NCI-H446 treated with DMSO at 0.1 percent for 48 hours (cell line): ENCODE measurements at regions not wholly inside any gene's neighbourhood (a gene's known extent, or its start where the extent isn't known, plus 50 kb on each side); places are given as distances from the start of the nearest gene placed in this dataset.
A peak's percentile ranks its signal among the peaks of the same experiment; 100 is the strongest.
"Not testable (repeated sequence)": the region's sequence is repeated elsewhere in the genome, so short reads cannot be mapped to it uniquely, and the experiment has no call there.

Source experiments
- DNase-seq: peaks from one replicate; lab custom pipeline; 2025; lab: John Stamatoyannopoulos, UW

DNA sequence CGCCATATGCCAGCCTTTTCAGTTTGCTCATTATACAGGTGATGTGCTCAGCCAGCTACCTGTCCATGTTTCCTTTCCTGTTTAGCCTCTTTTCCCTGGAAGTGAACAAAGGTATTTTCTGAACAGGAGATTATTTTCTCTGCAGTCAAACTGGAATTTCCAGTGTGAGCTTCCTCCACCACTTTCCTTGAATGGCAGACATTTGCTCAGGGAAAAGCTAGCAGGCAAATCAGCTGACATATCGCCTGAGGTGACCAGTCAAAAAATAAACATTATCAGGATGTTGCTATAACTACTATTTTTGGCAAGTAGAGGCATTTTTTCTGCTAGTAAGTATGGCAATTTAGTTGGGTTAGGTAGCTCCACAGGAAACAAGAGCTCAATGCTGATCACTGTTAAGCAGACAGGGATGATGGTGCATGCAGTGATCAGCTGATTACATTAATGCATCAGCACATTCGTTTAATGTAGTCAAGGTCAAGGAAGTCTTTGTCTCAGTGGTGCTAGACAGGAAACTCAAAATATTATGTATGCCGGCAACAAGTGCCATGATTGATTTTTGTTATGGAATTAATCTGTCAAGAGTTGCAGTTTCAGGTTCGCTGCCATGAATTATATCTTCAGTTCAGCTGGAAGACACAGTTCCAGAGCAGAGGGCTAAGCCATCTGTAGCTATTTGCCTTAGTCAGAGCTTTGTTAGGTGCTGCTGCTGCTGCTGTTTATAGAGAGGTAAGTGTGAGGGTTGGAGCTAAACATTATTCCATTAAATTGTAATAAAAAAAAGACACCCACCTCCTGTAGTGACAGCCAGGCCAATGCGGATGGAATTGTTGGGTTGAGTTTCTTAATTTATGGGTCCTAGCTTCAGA lies 179.7 kb upstream of the ST6GALNAC5 start:
- no peak for DNase-seq

DNA sequence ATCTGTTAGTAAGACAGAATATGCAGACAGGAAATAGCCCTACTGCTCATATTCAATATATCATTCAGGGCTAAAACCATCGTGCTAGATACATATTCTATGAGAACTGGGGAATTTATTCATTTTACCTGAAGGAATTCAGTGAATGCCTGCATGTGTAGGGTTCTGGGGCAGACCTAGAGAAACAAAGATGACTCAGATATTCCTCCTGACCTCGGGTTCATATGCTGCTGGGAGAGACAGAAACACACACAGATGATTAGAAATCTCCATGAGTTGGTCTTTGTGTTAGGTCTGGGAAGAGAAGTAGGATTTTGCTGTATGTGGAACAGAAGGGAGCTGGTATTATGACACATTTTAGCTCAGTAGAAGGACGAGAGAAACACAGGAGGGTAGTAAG lies 176.5 kb upstream of the ST6GALNAC5 start:
- no peak for DNase-seq

DNA sequence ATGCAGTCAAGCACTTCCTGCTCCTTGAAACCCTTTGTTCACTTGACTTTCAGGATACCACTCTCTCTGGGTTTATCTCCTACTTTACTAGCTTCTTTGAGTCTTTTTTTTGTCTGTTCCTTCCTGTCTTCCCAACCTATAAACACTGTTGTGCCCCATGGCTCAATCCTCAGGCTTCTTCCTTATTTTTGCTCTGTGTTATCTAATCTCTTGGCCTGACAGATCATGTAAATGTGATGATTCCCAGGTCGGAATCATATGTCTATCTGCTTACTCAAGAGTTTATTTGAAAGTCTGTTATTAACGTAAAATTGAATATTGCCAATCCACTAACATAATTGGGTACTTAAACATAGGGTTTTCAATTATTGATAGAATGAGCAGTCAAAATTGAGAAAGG lies 171.7 kb upstream of the ST6GALNAC5 start:
- no peak for DNase-seq

DNA sequence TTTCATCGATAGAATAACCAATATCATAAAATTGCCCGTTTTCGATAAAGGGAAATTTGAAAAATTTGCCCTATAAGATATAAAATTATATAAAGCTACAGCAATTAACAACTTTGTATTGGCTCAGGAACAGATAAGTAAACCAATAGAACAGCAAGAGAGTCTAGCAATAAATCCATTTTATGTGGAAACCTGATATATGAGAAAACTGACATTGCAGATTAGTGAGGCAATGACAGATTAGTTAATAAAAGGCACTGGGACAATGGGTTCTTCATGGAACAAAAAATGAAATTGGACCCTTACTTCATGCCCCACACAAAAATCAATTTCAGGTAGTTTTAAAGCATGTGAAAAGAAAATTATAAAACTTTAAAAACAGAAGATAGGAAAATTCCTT lies 169.9 kb upstream of the ST6GALNAC5 start:
- no peak for DNase-seq

DNA sequence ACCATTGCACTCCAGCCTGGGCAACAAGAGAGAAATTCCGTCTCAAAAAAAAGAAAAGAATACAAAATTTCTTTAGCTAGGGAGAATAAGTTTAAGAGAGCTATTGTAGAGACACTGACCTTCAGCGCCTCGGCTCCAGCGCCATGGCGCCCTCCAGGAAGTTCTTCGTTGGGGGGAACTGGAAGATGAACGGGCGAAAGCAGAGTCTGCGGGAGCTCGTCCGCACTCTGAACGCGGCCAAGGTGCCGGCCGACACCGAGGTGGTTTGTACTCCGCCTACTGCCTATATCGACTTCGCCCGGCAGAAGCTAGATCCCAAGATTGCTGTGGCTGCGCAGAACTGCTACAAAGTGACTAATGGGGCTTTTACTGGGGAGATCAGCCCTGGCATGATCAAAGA lies 167.6 kb upstream of the ST6GALNAC5 start:
- not testable (repeated sequence) for DNase-seq

DNA sequence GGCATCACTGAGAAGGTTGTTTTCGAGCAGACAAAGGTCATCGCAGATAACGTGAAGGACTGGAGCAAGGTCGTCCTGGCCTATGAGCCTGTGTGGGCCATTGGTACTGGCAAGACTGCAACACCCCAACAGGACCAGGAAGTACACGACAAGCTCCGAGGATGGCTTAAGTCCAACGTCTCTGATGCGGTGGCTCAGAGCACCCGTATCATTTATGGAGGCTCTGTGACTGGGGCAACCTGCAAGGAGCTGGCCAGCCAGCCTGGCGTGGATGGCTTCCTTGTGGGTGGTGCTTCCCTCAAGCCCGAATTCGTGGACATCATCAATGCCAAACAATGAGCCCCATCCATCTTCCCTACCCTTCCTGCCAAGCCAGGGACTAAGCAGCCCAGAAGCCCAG lies 167.1 kb upstream of the ST6GALNAC5 start:
- DNase-seq, result not testable (repeated sequence)

DNA sequence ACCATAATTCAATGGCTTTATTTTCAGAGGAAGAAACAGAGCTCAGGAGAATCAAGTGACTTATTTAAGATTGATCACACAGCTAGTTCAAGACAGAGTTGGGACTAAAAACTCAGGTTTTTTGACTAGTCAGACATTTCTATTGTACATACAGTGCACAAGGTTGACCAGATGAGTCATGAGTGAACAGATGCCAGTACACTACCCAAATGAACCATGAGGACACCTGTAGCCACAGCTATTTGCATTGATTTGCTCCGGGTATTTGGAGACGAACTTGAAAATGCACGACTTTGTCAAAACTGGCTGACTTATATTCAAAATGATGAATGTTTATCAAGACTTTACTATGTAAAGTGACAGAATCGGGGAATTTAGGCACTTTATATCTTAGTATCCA lies 161.7 kb upstream of the ST6GALNAC5 start:
- DNase-seq, result no peak

DNA sequence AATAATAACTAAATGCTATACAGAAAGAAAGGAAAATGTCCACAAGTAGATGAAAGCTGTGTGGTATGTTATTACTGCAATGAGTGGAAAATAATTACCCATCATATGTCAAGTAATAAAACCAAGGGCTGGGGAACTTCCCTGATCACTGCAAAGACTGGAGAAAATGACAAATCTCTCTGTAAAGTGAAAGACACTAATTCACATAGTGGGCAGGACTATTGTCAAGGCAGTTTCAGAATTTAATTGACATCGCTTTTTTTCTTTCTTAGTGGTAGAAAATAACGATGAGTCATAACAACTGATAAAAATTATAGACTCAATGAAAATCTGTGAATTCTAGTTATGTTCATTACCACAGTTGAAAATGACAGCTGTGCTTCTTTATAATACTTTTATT lies 153.7 kb upstream of the ST6GALNAC5 start:
- DNase-seq, result no peak

DNA sequence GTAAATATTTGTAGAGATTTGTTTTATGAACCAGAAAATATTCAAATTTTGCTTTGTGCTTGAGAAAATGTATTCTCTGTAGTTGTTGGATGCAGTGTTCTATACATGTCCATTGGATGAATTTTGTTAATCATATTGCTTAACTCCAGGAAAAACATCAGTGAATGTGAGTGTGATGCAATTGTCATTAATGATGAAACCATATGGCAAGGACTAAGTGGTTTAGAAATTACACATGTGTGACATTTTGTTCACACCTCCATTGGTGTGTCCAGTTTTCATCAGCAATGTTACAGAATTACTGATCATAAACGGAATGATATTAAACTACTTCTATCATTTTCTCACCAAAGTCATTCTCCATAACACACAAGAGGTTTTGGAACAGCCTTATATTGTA lies 151.8 kb upstream of the ST6GALNAC5 start:
- no peak for DNase-seq

DNA sequence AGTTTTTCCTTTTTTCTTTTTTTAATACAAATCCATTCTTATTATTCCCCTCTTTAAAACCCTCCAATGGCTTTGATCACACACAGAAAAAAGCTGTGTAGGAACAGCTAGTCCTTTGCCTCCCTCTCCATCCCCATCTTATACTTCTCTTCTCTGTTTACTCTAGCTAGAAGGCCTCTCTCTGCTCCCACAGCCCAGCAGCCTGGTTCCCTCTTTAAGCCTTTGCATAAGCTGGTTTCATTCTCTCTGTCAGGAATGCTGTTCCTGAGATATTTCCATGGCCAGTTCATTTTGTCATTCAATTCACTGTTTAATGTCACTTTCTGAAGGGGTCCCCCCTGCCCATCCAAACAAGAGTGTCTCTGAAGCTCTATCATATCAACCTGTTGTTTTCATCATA lies 143.3 kb upstream of the ST6GALNAC5 start:
- no peak for DNase-seq

DNA sequence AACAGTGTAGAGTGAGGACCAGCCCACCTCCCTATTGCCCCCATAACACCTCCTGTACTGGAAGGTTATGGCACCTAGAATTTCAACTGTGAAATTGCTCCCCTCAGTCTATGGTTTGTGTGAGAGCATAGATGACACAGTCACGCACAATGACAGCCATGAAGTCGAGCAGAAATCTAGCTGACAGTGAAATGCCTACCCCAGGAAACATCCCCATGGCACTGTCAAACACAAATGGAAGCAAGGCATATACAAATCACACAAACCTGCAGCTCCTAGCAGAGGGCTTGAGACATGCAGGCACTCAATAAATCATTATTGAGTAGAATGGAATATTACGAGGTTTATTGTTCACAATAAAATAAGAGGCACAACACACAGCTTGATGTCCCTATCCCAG lies 142.5 kb upstream of the ST6GALNAC5 start:
- DNase-seq, result no peak

DNA sequence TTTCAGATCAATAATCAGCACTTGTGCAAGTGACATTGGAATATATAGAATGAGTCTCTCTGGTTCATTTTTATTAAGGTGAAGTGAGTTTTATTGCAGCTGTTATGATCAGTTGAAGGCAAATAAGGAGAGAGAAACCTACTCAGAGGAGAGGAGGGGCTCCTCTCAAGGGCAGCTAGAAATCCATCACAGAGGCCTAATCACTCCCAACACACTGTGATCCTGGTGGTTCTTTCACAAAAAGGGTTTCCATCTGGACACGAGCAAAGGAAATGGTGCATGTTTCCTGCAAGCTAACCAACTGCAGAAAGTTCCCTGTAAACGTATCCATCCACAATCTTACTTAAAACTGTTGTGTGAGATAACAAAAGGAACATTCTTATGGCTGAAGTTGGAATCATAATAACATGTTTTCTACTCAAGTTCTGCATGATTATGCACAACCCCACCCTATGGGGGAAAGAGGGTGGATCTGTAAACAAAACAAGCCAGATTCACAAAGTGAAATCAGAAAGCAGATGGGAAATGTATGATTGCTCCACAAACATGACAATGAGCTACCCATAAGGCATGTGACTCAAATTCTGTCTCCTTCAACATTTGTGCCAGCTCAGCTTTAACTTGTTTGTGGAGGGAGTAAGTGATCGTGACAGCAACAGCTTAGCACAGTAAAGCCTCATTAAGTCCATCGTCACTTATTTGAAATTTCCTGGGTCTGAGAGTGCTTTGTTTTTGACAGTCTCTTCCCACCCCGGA lies 141.2 kb upstream of the ST6GALNAC5 start:
- peak; percentile 42 for DNase-seq

DNA sequence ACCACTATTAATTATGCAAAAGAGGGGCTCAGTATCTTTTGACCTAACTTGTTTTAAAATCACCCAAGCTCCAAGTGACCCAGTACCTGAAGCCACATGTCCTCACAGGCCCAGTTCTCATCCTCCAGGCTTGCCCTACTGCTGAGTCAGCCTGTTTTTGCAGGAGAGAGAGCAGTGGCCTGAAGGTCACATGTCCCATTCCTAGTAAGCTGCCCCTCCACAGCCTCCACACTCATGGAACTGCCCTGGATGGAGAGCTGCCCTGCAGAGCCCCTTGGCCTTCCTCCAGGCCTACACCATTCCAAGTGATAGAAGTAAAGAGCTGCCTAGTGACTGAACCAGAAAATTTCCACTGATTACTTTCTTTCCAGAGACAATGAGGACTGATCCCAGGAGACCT lies 139.8 kb upstream of the ST6GALNAC5 start:
- DNase-seq, result no peak

DNA sequence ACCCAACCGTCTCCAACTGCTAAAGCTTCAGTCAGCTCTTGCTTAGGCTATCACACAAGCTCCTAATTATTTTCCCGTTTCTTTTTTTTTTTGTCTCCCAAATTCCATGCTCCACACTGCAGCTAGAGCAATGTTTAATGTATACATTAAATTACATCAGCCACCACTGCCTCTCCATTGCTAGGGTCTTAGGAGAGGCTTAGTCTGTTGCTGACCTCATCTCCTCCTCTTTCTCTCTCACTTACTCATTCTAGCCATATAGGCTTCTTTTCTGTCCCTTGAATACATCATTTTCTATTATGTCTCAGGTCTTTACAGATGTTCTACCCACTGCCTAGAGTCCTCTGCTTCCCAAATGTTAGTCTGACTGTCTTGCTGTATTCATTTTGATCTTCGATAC lies 138.1 kb upstream of the ST6GALNAC5 start:
- DNase-seq, result no peak

DNA sequence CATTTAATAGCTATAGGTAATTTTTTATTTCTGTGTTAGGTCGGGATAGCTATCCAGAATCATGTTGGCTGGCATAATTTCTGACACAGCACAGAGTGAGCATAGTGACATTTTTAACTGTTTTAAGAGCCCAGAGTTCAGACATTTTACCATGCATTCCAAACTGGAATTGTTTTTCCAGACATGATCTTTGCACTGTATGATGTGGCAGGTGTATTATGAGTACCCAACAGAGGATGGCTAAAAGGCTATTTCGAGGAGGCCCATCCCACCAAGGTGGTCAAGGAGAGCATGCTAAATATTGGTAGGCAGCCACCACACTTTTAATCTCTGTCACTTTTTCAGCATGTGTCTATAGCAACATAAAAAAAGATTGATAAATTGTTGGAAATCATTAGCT lies 137.3 kb upstream of the ST6GALNAC5 start:
- DNase-seq, result no peak

DNA sequence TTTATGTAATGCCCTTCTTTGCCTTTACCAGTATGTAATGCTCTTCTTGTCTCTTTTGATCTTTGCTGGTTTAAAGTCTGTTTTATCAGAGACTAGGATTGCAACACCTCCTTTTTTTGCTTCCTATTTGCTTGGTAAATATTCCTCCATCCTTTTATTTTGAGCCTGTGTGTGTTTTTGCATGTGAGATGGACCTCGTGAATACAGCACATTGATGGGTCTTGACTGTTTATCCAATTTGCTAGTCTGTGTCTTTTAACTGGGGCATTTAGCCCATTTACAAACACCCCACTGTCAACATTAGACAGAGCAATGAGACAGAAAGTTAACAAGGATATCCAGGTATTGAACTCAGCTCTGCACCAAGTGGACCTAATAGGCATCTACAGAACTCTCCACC lies 128.9 kb upstream of the ST6GALNAC5 start:
- DNase-seq, result not testable (repeated sequence)

DNA sequence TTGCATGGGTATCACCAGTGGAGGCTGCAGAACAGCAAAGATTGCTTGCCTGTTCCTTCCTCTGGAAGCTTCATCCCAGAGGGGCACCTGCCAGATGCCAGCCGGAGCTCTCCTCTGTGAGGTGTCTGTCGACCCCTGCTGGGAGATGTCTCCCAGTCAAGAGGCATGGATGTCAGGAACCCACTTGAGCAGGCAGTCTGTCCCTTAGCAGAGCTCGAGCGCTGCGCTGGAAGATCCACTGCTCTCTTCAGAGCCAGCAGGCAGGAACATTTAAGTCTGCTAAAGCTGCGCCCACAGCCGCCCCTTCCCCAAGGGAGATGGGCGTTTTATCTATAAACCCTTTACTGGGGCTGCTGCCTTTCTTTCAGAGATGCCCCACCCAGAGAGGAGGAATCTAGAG lies 126.3 kb upstream of the ST6GALNAC5 start:
- not testable (repeated sequence) for DNase-seq

DNA sequence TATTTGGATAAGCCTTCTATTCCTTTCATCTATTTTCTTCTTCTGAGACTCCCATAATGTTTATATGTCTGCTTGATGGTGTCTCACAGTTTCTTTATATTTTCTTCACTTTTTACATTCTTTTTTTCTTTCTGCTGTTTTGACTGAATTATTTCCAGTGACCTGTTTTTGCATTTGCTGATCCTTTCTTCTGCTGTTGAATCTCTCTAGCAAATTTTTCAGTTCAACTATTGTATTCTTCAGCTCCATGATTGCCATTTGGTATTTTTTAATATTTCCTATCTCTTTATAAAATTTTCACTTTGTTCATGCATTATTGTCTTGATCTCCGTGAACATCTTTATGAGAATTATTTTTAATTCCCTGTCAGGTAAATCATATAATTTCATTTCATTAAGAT lies 122.3 kb upstream of the ST6GALNAC5 start:
- no peak for DNase-seq

DNA sequence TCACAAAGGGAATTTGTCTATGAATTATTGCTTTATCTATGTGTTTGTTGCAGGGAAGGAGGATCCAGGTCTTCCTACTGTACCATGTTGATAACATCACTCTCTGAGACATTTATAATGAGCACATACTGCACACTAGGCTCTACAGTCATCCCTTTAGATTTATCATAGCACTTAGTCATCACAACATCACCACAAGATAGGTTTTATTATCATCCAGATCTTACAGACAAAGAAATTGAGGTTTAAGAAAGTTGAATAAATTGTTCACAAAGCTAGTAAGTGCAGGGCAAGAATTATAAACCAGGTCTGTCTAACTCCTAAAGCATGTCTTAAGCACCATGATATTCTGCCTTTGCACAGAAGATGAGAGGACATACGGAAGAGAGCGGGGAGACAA lies 121.1 kb upstream of the ST6GALNAC5 start:
- DNase-seq, result no peak

DNA sequence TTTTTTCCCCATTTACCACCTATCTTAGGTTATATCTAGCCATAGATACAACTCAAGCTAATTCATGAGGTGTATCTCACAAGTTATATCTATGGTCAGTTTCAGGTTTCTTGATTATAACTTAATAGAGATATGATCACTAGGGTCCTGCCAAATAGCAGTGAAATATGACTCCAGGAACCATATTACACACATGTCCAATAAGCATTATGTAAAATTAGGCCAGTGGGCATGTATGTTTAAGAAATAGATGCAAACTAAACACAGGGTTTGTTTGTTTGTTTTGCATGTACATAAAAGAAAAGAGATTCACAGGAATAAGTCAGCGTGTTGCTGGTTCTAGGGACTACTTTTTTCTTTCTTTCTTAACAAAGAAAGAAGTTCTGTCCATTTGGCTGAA lies 112.5 kb upstream of the ST6GALNAC5 start:
- DNase-seq, result no peak

DNA sequence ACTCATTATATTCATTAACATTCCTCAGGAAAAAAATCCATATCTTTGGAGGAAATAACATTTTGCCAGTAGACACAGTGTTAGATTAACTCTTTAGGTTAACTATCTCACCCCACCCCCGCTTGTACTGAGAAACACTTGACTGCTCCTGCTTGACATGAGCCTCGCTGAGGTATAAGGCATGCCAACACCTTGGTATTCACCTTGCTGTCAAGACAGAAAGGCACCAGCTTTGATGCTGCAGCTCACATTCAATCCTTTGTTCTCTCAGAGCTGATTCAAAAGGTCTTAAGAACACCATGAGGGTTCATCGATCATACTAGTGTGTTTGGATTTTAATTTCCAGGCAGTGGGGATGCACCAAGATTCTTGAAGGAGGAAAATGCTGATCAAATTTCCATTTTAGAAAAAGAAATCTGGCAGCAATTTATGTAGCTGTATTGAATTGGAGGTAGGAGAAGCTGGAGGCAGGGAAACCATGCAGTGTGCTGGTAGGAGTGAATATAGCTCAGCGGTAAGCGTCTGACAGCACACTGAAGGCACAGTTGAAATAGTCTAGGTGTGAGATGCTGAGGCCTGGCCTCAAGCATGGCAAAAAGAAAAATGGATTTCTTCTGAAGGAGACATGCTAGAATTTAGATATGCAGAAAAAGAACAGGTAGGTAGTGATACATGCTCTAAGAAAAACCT lies 108.0 kb upstream of the ST6GALNAC5 start:
- no peak for DNase-seq

DNA sequence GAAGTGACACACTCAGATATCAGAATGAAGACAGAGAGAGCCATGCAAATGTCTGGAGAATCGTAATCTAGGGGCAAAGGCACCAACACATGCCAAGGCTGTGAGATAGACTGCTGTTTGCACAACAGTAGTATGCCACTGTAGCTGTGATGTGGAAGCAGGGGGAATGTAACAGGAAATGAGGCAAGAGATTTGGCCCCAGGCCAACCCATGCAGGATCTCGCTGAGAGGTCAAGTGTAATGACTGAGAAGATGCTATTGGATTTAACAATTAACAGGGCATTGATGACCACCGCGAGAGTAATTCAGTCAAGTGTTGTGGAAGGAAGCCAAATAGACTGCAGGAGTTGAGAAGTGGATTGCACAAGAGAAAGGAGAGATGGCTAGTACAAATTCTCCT lies 107.3 kb upstream of the ST6GALNAC5 start:
- no peak for DNase-seq

DNA sequence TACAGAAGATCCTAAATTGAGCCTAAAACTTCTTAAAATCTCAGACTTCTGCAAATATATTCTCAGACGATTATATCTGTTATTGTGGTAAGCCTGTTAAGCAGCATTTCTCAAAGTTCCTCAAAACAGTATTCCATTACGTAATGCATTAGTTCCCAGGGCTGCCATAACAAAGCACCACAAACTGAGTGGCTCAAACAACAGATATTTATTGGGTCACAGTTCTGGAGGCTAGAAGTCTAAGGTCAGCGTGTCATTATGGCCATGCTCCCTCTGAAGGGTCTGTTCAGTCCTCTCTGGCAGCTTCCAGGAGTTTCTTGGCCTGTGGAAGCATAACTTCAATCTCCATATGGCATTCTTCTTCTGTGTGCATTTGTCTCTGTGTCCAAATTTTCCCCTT lies 103.5 kb upstream of the ST6GALNAC5 start:
- no peak for DNase-seq
